Hematopoietic multipotent progenitor cell treated with erythropoietin and hydrocortisone succinate and interleukin-3 and kit ligand, for 15 days (in vitro differentiated cells): ENCODE measurements at regions not wholly inside any gene's neighbourhood (a gene's known extent, or its start where the extent isn't known, plus 50 kb on each side); places are given as distances from the start of the nearest gene placed in this dataset.

Experiments used
- DNase-seq: peaks from one replicate; pipeline ENCODE4 v3.0.0-alpha.2; 2015; ENCODE audit warnings: low spot score

DNA sequence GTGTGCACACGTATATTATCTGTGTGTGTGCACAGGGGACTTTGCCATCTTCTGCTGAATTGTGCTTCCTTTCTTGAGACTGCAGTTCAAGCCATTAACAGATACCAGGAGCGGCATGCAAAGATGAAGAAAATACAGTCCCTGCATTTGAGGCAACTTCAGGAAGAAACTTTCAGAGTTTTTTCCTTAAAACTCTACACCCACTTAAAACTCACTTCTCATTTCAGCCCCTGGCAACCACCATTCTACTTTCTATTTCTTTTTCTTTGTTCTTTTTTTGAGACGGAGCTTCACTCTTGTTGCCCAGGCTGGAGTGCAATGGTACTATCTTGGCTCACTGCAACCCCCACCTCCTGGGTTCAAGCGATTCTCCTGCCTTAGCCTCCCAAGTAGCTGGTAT, 448.9 kb upstream of the ZMIZ1 start:
- no peak for DNase-seq

- no peak for DNase-seq
Measured at GRCh38 chr10:78620985-78621799, 447.6 kb upstream of the ZMIZ1 start.

- no peak for DNase-seq
Measured at GRCh38 chr10:78623578-78624215, 445.1 kb upstream of the ZMIZ1 start.

- no peak for DNase-seq
Measured at GRCh38 chr10:78624791-78625190, 444.0 kb upstream of the ZMIZ1 start.

DNA sequence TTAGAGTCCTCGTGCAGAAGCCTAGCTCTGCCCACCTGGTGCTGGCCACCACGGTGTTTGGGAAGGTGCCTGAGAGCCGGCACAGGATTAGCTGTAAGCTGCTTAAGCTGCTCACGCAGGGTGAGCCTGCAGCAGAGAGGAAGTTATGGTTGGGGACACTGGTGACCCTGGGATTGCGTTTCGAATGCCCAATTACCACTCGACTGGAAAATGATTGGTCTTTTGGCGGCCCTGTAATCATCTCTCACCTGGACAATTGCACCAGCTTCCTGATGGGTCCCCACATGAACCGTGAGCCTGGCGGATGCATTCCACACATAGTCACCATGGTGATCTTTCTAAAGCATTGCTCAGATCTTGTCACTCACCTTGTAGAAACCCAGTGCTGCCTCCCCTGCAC, 442.3 kb upstream of the ZMIZ1 start:
- DNase-seq = no peak

GRCh38 chr10:78627254-78627795, 441.4 kb upstream of the ZMIZ1 start:
- no peak for DNase-seq

DNA sequence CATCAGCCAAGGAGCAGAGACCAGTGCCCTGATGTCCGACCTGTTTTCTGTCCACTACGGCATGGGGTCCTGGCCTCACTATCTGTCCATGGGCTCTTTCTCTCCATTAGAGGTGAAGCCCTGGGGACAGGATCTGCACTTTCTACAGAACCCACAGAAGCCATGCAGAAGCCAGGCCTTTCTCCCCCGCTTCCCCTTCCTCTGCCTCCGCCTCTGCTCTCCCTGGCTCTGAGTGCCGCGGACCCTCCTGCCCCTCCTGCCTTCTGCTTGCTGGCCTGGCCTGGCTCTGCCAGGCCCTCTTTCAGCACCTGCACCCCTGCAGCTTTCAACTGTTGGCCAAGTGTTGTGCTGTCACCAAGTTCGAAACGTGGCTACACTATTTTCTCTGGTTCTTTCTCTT, 439.8 kb upstream of the ZMIZ1 start:
- DNase-seq = no peak

- DNase-seq = no peak
Measured at GRCh38 chr10:78629773-78630172, 439.0 kb upstream of the ZMIZ1 start.

DNA sequence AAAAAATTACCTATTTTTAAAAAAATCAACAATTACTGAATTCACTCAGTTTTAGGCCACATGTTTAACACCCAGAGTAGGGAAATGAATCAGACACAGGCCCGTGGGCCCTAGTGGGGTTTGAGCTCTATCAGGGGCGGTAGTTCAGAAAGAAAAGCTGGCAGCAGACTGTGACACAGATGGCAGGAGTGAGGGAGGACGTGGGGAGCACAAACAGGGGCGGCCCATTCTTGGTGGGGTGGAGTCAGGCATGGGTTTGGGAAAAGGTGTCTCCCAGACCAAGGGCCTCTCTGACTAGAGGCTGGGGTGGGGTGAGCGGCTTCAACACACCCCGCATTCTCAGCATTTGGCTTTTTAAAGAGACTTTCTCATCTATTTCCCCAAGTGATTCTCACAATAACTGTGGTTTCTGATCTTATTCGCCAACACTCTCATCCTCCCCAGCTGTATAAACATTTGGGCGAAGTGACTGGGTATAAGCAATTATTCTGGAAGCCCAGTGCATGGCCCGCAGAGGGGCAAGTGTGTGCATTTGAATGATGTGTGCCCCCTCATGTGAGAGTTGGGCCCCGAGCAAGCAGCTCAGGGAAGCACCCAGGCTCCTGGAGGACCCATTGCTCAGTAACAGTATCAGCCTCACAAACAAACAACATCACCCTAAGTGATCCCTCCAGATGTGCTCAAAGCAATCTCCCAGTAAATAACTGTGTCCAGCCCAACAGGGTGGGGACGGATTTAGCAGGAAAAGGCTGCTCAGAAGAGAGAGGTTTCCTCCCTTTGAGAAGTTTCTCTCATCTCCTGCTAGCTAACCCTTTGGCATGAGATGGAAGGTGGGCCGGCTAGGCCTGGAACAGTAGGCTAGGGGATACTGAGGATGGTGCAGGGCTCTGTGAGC, 437.6 kb upstream of the ZMIZ1 start:
- DNase-seq = no peak

DNA sequence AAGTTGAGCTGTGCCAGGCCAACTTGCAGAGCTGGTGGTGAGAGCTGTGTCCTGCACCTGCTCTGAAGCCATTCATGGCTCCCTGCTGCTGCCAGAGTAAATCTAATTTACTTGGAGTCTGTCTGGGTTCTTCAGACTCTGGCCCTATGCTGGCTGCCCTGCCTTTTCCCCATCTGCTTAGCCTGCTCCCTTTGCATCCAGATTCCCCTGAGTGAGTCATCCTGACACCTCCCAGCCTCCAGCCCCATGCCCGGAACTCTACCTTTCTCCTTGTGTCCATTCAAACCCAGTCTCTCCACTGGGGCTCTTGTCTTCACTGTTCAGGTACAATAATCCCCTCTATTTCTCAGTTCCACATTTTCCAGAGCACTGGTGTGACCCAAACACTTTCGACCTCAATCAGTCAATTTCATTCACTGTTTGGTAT, 434.4 kb upstream of the ZMIZ1 start:
- DNase-seq = no peak

GRCh38 chr10:78634835-78635234, 433.9 kb upstream of the ZMIZ1 start:
- DNase-seq = no peak

GRCh38 chr10:78639629-78640028, 429.1 kb upstream of the ZMIZ1 start:
- DNase-seq = no peak

DNA sequence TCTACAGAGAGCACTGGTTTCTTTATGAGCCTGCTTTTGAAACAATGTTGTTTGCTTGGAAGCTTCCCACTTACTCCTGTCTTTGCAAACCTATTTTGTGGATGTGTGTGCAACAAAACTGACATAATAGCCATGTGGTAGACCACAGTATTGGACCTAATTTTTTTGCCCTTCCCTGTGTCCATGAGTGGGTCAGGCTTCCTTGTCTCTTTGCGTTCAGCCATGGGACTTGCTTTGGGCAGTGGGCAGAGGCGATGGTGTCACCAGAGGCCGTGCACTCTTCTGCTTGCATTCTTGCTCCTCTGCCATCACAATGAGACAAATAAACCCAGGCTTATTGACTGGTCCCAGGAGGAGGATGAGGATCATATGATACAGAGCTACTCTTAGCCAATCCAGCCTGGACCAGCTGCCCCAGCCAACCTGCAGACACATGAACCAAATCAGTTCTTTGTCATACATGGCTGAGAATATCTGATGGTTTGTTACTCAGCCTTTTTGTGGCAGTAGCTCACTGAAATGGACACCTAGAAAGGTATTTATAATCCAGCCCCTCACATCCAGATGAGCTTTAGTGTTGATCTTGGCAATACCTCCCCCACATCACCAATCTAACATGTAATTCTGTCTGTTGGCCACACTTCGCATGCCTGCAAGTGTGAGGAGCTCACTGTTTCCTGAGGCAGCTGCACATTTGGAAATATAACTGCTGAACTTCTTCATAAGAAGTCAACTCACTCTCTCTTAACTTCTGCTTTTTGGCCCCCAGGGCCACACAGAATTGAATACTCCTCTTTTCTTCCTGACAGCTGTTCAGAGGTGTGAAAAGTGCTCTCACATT, 427.8 kb upstream of the ZMIZ1 start:
- DNase-seq = no peak

- no peak for DNase-seq
Measured at GRCh38 chr10:78641693-78642092, 427.1 kb upstream of the ZMIZ1 start.

GRCh38 chr10:78642269-78642816, 426.4 kb upstream of the ZMIZ1 start:
- DNase-seq = no peak

GRCh38 chr10:78643513-78643912, 425.3 kb upstream of the ZMIZ1 start:
- DNase-seq = no peak

DNA sequence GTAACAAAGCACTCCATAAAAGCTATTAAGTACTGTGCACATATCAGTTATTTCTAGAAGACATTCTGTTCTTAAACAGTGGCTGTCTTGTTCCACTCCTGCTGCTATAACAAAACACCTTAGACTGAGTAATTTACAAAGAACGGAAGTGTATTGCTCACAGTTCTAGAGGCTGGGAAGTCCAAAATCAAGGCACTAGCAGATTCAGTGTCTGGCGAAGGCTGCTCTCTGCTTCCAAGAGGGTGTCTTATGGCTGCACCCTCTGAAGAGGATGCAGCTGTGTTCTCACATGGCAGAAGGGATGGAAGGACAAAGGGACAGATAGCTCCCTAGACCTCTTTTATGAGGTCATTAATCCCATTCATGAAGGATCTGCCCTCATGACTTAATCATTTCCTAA, 424.2 kb upstream of the ZMIZ1 start:
- DNase-seq = no peak

GRCh38 chr10:78645169-78645686, 423.5 kb upstream of the ZMIZ1 start:
- no peak for DNase-seq

GRCh38 chr10:78645975-78646374, 422.8 kb upstream of the ZMIZ1 start:
- no peak for DNase-seq

GRCh38 chr10:78648256-78648860, 420.4 kb upstream of the ZMIZ1 start:
- DNase-seq = no peak

- no peak for DNase-seq
Measured at GRCh38 chr10:78649429-78649828, 419.3 kb upstream of the ZMIZ1 start.
